ENCODE measurements at regions not wholly inside any gene's neighbourhood (a gene's known extent, or its start where the extent isn't known, plus 50 kb on each side); places are given as distances from the start of the nearest gene placed in this dataset.

DNA sequence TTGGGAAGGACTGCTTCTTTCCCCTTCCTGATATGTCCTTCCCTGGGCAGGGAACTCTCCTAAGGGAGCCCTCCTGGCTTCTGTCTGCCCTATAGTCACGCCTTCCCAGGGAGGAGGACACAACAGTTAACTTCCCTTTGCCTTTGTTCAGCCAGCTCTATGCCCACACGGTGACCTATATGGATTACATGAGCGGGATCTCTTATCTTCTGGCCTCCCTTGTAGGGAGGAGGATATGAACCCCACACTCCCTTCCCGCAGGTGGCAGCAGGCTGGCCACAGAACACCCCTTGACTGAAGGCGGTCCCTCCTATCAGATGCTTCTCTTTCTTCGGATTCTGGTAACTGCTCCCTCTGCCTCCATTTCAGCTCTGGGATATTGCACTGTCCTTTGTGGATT, 135.6 kb upstream of the MAX start:
- TF ChIP-seq, protein P1, sequence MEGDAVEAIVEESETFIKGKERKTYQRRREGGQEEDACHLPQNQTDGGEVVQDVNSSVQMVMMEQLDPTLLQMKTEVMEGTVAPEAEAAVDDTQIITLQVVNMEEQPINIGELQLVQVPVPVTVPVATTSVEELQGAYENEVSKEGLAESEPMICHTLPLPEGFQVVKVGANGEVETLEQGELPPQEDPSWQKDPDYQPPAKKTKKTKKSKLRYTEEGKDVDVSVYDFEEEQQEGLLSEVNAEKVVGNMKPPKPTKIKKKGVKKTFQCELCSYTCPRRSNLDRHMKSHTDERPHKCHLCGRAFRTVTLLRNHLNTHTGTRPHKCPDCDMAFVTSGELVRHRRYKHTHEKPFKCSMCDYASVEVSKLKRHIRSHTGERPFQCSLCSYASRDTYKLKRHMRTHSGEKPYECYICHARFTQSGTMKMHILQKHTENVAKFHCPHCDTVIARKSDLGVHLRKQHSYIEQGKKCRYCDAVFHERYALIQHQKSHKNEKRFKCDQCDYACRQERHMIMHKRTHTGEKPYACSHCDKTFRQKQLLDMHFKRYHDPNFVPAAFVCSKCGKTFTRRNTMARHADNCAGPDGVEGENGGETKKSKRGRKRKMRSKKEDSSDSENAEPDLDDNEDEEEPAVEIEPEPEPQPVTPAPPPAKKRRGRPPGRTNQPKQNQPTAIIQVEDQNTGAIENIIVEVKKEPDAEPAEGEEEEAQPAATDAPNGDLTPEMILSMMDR (conservative IDR thresholded peaks at IDR 0.05; ENCODE audit: low read depth, low read length), result no peak
- no peak for TF ChIP-seq EZH2phosphoT487 (IDR thresholded peaks at IDR 0.05; ENCODE audit: borderline replicate concordance, low read length)
